DMS53 treated with DMSO at 0.1 percent for 48 hours (cell line): ENCODE measurements at regions not wholly inside any gene's neighbourhood (a gene's known extent, or its start where the extent isn't known, plus 50 kb on each side); places are given as distances from the start of the nearest gene placed in this dataset.
"Not testable (repeated sequence)": the region's sequence is repeated elsewhere in the genome, so short reads cannot be mapped to it uniquely, and the experiment has no call there.

ENCODE experiments used
- DNase-seq: peaks from one replicate; lab custom pipeline; 2025; ENCODE audit not compliant: unreplicated experiment; lab: John Stamatoyannopoulos, UW

DNA sequence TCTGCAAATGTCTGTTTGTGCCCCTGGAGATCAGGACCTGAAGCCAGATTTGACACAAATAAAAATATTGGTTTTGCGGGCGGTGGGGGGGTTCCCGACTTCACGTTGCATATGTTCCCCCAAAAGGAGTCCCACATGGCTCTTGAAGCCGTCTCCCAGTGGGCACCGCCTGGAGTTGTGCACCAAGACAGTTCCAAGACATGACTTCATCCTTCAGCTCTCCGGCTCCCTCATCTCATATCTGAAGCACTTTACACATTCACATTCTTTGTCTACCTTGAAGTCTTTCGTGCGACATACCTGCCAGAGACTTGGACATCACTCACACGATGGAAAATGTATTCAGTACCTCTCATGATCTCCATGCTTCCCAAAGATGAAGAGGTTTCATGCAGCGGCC lies 362.8 kb upstream of the FOXK1 start:
- no peak for DNase-seq

GRCh38 chr7:4325732-4326131 lies 356.4 kb upstream of the FOXK1 start:
- DNase-seq = no peak

GRCh38 chr7:4331711-4332110 lies 350.4 kb upstream of the FOXK1 start:
- DNase-seq = no peak

GRCh38 chr7:4338556-4338955 lies 343.5 kb upstream of the FOXK1 start:
- no peak for DNase-seq

GRCh38 chr7:4343272-4344247 lies 338.5 kb upstream of the FOXK1 start:
- DNase-seq = no peak

DNA sequence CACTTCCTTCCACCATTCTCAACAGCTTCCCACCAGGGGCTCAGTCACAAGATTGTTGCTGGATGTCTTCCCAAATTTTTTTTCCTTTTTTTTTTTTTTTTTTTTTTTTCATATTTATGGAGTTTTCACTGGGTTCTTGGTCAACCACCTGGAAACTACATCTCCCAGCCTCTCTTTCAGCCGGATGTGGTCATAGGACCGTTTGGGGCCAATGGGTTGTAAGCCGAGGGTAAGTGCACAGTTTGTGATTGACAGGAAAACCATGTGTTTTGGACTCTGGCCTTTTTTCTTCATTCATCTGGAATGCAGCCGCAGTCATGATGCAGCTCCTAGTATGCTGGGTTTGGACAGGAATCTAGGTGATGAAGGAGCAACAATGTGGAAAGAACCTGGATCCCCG lies 337.1 kb upstream of the FOXK1 start:
- no peak for DNase-seq

DNA sequence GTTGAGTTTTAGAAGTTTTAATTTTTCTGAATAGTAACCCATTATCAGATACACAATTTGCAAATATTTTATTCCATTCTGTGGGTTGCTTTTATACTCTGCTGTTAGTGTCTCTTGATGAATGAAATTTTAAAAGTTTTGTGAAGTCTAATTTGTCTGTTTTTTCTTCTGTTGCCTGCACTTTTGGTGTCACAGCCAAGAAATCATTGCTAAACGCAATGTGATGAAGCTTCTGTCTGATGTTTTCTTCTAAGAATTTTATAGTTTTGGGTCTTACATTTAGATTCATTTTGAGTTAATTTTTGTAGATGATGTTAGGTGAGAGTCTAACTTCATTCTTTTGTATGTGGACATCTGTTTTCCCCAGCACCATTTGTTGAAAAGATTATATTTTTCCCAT lies 330.0 kb upstream of the FOXK1 start:
- no peak for DNase-seq

GRCh38 chr7:4361774-4362173 lies 320.3 kb upstream of the FOXK1 start:
- no peak for DNase-seq

DNA sequence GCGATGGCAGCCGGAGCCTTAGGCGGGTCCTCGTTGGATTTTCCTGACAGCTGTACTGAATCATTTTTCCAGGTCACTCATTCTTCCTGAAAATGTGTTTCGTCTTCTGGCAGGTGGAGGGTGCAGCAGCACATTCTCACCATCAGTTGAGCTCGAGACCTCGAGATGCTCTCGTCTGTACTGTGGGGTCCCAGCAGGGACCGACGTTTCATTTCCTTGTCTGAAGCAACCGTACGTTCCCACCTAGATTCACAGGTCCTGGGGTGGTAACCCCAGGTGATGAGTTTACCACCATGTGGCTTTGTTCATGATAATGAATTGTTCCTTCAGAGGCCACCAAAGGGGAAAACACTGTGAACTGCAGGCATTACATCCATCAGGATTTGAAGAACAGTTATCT lies 298.5 kb upstream of the FOXK1 start:
- no peak for DNase-seq

- DNase-seq = no peak
Measured at GRCh38 chr7:4386190-4386589, 295.9 kb upstream of the FOXK1 start.

GRCh38 chr7:4391103-4391502 lies 291.0 kb upstream of the FOXK1 start:
- DNase-seq = not testable (repeated sequence)

GRCh38 chr7:4394736-4395135 lies 287.4 kb upstream of the FOXK1 start:
- DNase-seq = no peak

- DNase-seq = no peak
Measured at GRCh38 chr7:4399121-4399520, 283.0 kb upstream of the FOXK1 start.

GRCh38 chr7:4399596-4399995 lies 282.5 kb upstream of the FOXK1 start:
- no peak for DNase-seq

GRCh38 chr7:4406288-4407058 lies 275.6 kb upstream of the FOXK1 start:
- DNase-seq = no peak

DNA sequence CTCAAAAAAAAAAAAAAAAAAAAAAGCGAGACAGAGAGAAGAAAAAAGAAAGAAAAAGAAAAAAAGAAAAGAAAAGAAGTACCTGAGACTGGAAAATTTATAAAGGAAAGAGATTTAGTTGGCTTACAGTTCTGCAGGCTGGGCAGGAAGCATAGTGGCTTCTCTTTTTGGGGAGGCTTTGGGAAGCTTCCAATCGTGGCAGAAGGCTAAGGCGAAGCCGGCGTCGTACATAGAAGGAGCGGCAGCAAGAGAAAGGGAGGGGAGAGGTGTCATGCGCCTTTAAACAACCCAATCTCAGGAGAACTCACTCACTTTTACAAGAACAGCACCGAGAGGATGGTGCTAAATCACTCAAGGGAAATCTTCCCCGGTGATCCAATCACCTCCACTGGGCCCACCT lies 272.1 kb upstream of the FOXK1 start:
- no peak for DNase-seq

DNA sequence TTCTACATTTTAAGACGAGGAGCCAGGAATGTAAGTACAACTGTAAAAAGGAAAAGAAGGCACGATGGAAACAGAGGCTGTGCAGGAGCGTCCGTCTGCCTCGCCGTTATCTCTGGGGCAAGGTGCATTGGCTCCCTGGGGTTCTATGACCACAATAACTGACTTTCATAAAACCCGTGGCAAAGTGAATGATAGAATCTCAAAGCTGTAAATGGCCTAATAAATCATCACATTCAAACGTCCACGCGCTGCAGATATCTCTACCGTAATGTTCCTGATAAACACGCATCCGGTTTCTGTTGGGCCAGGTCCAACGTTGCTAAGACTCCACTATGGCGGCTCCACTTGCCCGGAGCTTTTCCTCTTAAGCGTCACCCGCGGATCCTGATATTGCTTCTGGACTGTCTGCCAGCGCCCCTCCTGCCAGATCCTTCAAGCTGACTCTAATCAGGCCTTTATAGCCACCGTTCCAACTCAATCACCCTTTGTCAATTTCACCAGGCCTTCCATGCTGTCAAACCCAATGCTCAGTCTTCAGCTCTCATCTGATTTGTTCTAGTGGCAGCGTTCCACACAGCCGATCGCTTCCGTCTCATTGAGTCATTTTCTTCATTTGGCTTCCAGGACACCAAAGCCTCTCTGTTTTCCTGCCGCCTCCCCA lies 265.6 kb upstream of the FOXK1 start:
- DNase-seq = peak; percentile 3

GRCh38 chr7:4428526-4428925 lies 253.6 kb upstream of the FOXK1 start:
- DNase-seq = no peak

GRCh38 chr7:4430227-4430626 lies 251.9 kb upstream of the FOXK1 start:
- no peak for DNase-seq

GRCh38 chr7:4434306-4434705 lies 247.8 kb upstream of the FOXK1 start:
- DNase-seq = no peak

DNA sequence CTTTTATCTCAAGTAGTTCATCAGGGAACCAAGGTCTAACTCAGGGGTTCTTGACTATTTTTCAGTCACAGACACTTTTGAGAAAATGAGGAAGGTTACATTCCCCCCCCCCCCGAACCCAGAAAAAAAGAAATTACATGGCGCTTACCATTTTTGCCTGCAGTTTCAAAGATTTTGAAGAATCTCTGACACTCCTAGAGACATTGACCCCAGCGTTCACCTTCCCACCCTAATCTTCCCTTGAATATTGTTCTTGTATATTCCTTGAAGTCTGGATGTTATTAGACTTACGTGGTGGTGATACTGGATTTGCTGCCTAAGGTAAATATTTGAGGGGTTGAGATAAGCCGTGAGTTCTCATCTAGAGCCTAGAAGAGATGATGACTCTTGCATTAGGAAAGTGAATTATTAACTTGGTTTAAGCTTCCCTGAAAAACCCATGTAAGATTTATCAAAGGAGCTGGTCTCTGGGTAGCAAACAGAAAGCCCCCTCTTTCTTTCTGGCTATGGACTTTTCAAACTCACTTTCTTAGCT lies 245.7 kb upstream of the FOXK1 start:
- no peak for DNase-seq
